GM12878 (cell line): ENCODE measurements at regions not wholly inside any gene's neighbourhood (a gene's known extent, or its start where the extent isn't known, plus 50 kb on each side); places are given as distances from the start of the nearest gene placed in this dataset.

Experiments
- HDAC6 ChIP-seq: fragments of 200-600 bp; sonication (generic); IDR thresholded peaks from one replicate; pipeline ENCODE4 v1.8.0; 2017; ENCODE audit warnings: antibody characterized with exemption; ENCODE audit not compliant: unreplicated experiment
- POLR2AphosphoS5 ChIP-seq: IDR thresholded peaks from 2 replicates; pipeline ENCODE4 v1.6.1; 2011; ENCODE audit warnings: mild to moderate bottlenecking, low read length, inconsistent platforms

DNA sequence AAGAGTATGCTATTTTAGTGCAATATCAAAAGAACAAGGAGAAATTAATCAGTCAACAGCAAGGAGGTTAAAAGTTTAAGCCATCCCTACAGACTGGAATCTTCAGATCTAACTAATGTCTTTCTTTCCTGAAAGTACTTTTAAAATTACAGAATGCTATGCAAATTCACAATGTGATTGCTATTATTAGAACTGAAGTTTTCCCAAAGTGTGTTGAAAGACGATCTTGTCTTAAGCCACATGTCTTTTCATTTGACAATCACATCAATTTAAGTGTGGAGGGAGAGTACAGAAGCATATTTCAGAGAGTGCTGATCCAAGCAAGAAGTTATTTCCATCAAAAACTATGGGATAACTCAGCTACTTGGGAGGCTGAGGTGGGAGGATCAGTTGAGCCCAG is 64.7 kb upstream of the TNIP3 start:
- TF ChIP-seq HDAC6 (no peak), POLR2AphosphoS5 (no peak)
